Endothelial cell of umbilical vein (primary cell): ENCODE measurements at regions not wholly inside any gene's neighbourhood (a gene's known extent, or its start where the extent isn't known, plus 50 kb on each side); places are given as distances from the start of the nearest gene placed in this dataset.

Source experiments
- BruUV-seq: library from RNA; stranded (reverse); fragments of 400-500 nt; replicated peaks from 2 replicates; lab custom pipeline; 2021; lab: Mats Ljungman, UMichigan
- CTCF ChIA-PET: fragments of 300-600, 350-600 bp; sonication (Branson Sonifier 250); formaldehyde crosslinking; loops from one replicate; lab custom pipeline; 2021; ENCODE audit warnings: antibody characterized with exemption, inconsistent platforms; lab: Charles Lee
- POLR2A ChIA-PET: fragments of 300-600, 350-600 bp; sonication (Branson Sonifier 250); formaldehyde crosslinking; loops from one replicate; lab custom pipeline; 2021; ENCODE audit warnings: antibody characterized with exemption, inconsistent platforms; lab: Charles Lee
- DNase-seq: peaks from one replicate; pipeline ENCODE4 v3.0.0-alpha.2; 2011; ENCODE audit warnings: low read depth, low spot score
- FAIRE-seq: peaks from 2 replicates; lab custom pipeline; 2011; peaks lifted over from hg19 to GRCh38; lab: Jason Lieb, UNC
- H2AFZ ChIP-seq: 2 replicates; pipeline ENCODE4 v1.6.0; 2012; ENCODE audit warnings: low read depth, low read length, control low read depth, inconsistent platforms
- H3K27ac ChIP-seq: 2 replicates; pipeline ENCODE4 v1.5.1; 2011; ENCODE audit warnings: low read depth, mild to moderate bottlenecking, control low read depth, low read length, moderate library complexity; ENCODE audit not compliant: insufficient read depth
- H3K27me3 ChIP-seq, 2 experiments: 2 replicates each; pipeline versions ENCODE4 v1.6.0 to v1.6.1; 2011; ENCODE audit warnings: low read length in 2 of 2, mixed read lengths in 1 of 2; ENCODE audit not compliant: control insufficient read depth in 2 of 2, insufficient read depth in 2 of 2
- H3K36me3 ChIP-seq, 2 experiments: 2 replicates in 1 of 2; 3 replicates in 1 of 2; pipeline ENCODE4 v1.5.1; 2011; ENCODE audit warnings: low read length in 2 of 2, mild to moderate bottlenecking in 1 of 2, moderate library complexity in 1 of 2; ENCODE audit not compliant: control insufficient read depth in 2 of 2, insufficient read depth in 2 of 2; ENCODE audit errors: extremely low read depth in 1 of 2
- H3K4me1 ChIP-seq: 3 replicates; pipeline ENCODE4 v1.5.1; 2011; ENCODE audit warnings: mild to moderate bottlenecking, low read length; ENCODE audit not compliant: control insufficient read depth, insufficient read depth; ENCODE audit errors: extremely low read depth
- H3K4me2 ChIP-seq: 2 replicates; pipeline ENCODE4 v1.6.1; 2011; ENCODE audit warnings: low read length, control low read depth, mixed read lengths; ENCODE audit not compliant: insufficient read depth
- H3K4me3 ChIP-seq, 3 experiments: fragments of 200-600 bp in 1 of 3; sonication (generic), shearing (Covaris generic) in 1 of 3; replicated peaks in 1 of 3; 2 replicates each; pipeline ENCODE4 v1.5.1; 2011 to 2016; ENCODE audit warnings: control low read depth in 3 of 3, low read length in 3 of 3, mild to moderate bottlenecking in 2 of 3, inconsistent platforms in 1 of 3, low read depth in 1 of 3, moderate library complexity in 1 of 3; ENCODE audit not compliant: insufficient read depth in 1 of 3
- H3K79me2 ChIP-seq: 2 replicates; pipeline ENCODE4 v1.6.0; 2012; ENCODE audit warnings: low read length, inconsistent platforms; ENCODE audit not compliant: control insufficient read depth, insufficient read depth
- H3K9ac ChIP-seq: replicated peaks from 2 replicates; pipeline ENCODE3; 2011; ENCODE audit warnings: low read length, control low read depth; ENCODE audit not compliant: insufficient read depth; ENCODE audit errors: extremely low read depth
- H3K9me1 ChIP-seq: replicated peaks from 3 replicates; pipeline ENCODE4 v1.6.0; 2011; ENCODE audit warnings: mild to moderate bottlenecking, low read length; ENCODE audit not compliant: control insufficient read depth, insufficient read depth; ENCODE audit errors: extremely low read depth
- H3K9me3 ChIP-seq: replicated peaks from 2 replicates; pipeline ENCODE4 v1.5.1; 2012; ENCODE audit warnings: low read length, inconsistent platforms; ENCODE audit not compliant: control insufficient read depth, insufficient read depth
- H4K20me1 ChIP-seq: replicated peaks from 2 replicates; pipeline ENCODE3; 2011; ENCODE audit warnings: mild to moderate bottlenecking, low read length; ENCODE audit not compliant: control insufficient read depth, insufficient read depth; ENCODE audit errors: extremely low read depth
- EZH2 ChIP-seq: IDR thresholded peaks from 2 replicates; pipeline ENCODE4 v1.6.1; 2012; ENCODE audit warnings: borderline replicate concordance, low read depth, mild to moderate bottlenecking, moderate library complexity, low read length, inconsistent platforms; ENCODE audit not compliant: severe bottlenecking
- FOS ChIP-seq: IDR thresholded peaks from 2 replicates; pipeline ENCODE4 v1.6.1; 2011; ENCODE audit warnings: mild to moderate bottlenecking, low read length, moderate library complexity, borderline replicate concordance; ENCODE audit not compliant: insufficient read depth
- GATA2 ChIP-seq: IDR thresholded peaks from 2 replicates; pipeline ENCODE4 v1.7.0; 2011; ENCODE audit warnings: low read depth, mild to moderate bottlenecking, moderate library complexity, mixed read lengths, low read length; ENCODE audit not compliant: insufficient read length, insufficient read depth
- MYC ChIP-seq: IDR thresholded peaks from one replicate; pipeline ENCODE4 v1.6.1; 2011; ENCODE audit warnings: mild to moderate bottlenecking, low read depth, low read length
- POLR2A ChIP-seq: IDR thresholded peaks from 2 replicates; pipeline ENCODE4 v1.6.1; 2012; ENCODE audit warnings: low read depth, mild to moderate bottlenecking, control low read depth, low read length
- POLR2AphosphoS5 ChIP-seq: IDR thresholded peaks from 2 replicates; pipeline ENCODE4 v1.6.1; 2012; ENCODE audit warnings: low read depth, mild to moderate bottlenecking, control low read depth, low read length, moderate library complexity; ENCODE audit not compliant: insufficient read depth
- dilution Hi-C: fragments of 300-500 bp; cut with MboI; formaldehyde crosslinking; loops from one replicate; pipeline ENCODE4 v1.15.0; 2019; ENCODE audit warnings: low sequenced_read_pairs; ENCODE audit not compliant: extremely low pct_ligation_motif_present
- intact Hi-C: fragments of 100-400 bp; cut with micrococcal nuclease; formaldehyde crosslinking; loops from one replicate; pipeline ENCODE4 v1.10.0; 2022
- TF ChIP-seq, protein P1 (sequence below): IDR thresholded peaks from 2 replicates; pipeline ENCODE4 v1.6.1; 2011; ENCODE audit not compliant: insufficient read depth, insufficient read length
- TF ChIP-seq, protein P2 (sequence below), 2 donors: IDR thresholded peaks; 1 replicate in 1 of 2; 2 replicates in 1 of 2; pipeline ENCODE4 v1.5.1; 2011; ENCODE audit warnings: low read length in 2 of 2, mild to moderate bottlenecking in 2 of 2, moderate library complexity in 2 of 2, control low read depth in 1 of 2, inconsistent platforms in 1 of 2, low read depth in 1 of 2; ENCODE audit not compliant: insufficient read depth in 1 of 2; ENCODE audit errors: extremely low read depth in 1 of 2

DNA sequence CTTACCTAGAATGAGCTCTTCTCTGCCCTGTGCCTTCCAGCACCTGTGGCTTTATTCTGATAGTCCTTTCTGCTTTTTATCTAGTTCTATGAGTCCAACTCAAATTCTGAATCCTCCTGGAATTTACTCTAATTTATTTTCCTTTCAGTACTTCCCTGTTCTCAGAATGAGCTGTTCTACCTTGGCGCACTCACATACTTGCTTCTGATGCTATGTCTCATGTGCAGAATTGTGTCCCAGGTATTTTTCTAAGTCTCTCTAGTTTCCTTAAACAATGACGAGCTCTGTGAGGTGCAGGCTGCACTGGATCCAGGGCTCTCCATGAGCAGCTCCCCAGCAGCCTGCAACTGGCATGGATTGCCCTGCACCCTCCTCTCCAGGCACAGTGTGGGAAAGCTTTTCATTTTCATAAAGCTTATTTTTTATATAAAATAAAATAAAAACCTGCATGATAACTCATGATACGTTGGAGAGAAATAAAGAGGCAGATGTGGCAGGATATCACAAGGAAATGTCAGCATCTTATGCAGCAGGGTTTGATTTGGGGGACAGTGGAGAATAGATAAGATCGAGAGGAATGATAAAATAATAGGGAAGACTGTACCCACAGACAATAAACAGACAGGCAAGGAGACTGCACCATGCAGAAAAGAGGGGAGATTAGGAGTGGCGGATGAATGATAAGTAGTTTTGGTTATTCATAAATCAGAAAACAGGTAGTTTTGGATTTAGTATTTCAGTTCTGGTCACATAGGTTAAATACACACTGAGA is 258.2 kb upstream of the POM121L12 start:
- CTCF ChIA-PET: interaction anchor here (1.3 to 1.5 kb wide), 2 partner anchors 10 to 13 kb away, joined by 3 to 4 read pairs; no protein-coding TSS in a partner anchor

More for the DNA sequence above, 258.2 kb upstream of the POM121L12 start:
- H3K27ac ChIP-seq: no peak overlapping the region
- no peak overlapping the region for H2AFZ ChIP-seq
- FAIRE-seq: no peak
- DNase-seq: no peak
- no peaks in the 10 kb centered on the region for H3K27me3 ChIP-seq
- H3K4me2 ChIP-seq: no peak overlapping the region
- POLR2A ChIA-PET: no interaction called here
- H3K4me3 ChIP-seq: no peak overlapping the region
- intact Hi-C loops (no loop called here), dilution Hi-C loops (no loop called here)
- no peaks in the 10 kb centered on the region for H3K79me2 ChIP-seq
- BruUV-seq: no TSS peak
- H3K9ac ChIP-seq: no peak overlapping the region
- H4K20me1 ChIP-seq: no peaks in the 10 kb centered on the region
- H3K4me1 ChIP-seq: peaks cover 18% of the 10 kb centered on the region
- TF ChIP-seq, protein P1, sequence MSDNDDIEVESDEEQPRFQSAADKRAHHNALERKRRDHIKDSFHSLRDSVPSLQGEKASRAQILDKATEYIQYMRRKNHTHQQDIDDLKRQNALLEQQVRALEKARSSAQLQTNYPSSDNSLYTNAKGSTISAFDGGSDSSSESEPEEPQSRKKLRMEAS: no peak
- TF ChIP-seq FOS: no peak
- TF ChIP-seq POLR2A: no peak
- no peak for TF ChIP-seq GATA2
- TF ChIP-seq MYC: no peak
- TF ChIP-seq POLR2AphosphoS5: no peak
- TF ChIP-seq, protein P2, sequence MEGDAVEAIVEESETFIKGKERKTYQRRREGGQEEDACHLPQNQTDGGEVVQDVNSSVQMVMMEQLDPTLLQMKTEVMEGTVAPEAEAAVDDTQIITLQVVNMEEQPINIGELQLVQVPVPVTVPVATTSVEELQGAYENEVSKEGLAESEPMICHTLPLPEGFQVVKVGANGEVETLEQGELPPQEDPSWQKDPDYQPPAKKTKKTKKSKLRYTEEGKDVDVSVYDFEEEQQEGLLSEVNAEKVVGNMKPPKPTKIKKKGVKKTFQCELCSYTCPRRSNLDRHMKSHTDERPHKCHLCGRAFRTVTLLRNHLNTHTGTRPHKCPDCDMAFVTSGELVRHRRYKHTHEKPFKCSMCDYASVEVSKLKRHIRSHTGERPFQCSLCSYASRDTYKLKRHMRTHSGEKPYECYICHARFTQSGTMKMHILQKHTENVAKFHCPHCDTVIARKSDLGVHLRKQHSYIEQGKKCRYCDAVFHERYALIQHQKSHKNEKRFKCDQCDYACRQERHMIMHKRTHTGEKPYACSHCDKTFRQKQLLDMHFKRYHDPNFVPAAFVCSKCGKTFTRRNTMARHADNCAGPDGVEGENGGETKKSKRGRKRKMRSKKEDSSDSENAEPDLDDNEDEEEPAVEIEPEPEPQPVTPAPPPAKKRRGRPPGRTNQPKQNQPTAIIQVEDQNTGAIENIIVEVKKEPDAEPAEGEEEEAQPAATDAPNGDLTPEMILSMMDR (IDR thresholded peaks at IDR 0.05; ENCODE audit: extremely low read depth in 1 of 2, insufficient read depth in 1 of 2, low read depth in 1 of 2, low read length in 2 of 2): no peak
- TF ChIP-seq EZH2: no peak
- H3K36me3 ChIP-seq: no peaks in the 10 kb centered on the region
- H3K9me1 ChIP-seq: no peaks in the 10 kb centered on the region
- no peaks in the 10 kb centered on the region for H3K9me3 ChIP-seq
